ENCODE measurements at regions not wholly inside any gene's neighbourhood (a gene's known extent, or its start where the extent isn't known, plus 50 kb on each side); places are given as distances from the start of the nearest gene placed in this dataset.

GRCh38 chr9:82583524-82583923, 479.4 kb downstream of the RASEF start:
- no peak overlapping the region for H3K4me3 ChIP-seq (ENCODE audit: low read depth, low read length)
- DNase-seq (ENCODE audit: low read depth, low spot score), result no peak
- ChIA-PET CTCF (no interaction called here), POLR2A (no interaction called here)
- TF ChIP-seq, protein P1, sequence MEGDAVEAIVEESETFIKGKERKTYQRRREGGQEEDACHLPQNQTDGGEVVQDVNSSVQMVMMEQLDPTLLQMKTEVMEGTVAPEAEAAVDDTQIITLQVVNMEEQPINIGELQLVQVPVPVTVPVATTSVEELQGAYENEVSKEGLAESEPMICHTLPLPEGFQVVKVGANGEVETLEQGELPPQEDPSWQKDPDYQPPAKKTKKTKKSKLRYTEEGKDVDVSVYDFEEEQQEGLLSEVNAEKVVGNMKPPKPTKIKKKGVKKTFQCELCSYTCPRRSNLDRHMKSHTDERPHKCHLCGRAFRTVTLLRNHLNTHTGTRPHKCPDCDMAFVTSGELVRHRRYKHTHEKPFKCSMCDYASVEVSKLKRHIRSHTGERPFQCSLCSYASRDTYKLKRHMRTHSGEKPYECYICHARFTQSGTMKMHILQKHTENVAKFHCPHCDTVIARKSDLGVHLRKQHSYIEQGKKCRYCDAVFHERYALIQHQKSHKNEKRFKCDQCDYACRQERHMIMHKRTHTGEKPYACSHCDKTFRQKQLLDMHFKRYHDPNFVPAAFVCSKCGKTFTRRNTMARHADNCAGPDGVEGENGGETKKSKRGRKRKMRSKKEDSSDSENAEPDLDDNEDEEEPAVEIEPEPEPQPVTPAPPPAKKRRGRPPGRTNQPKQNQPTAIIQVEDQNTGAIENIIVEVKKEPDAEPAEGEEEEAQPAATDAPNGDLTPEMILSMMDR (IDR thresholded peaks at IDR 0.05; ENCODE audit: insufficient read depth, low read length, missing control alignments), result no peak

DNA sequence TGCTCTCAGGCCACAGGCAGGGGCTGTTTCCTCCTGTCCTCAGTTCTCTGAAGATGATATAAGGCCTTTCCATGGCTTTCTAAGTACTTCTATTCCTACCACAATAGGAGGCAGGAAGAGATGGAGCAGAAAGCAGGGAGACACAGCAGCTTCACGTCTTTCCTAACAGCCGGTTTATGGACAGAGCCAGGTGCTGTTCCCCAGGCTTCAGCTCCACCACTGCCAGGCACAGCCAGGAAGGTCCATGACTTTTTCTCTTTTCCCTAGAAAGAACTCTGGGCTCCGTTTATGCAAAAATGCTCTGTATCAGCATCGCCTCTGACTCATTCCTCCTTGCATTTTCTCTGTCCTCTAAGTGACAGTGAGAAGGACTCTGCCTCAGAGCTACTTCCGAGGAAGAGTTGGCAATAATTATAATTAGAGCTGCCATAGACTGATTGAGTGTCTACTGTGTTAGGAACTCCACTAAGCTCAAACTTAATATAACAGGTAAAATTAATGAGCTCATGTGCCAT, 478.5 kb downstream of the RASEF start:
- ChIA-PET CTCF (no interaction called here), POLR2A (no interaction called here)
- no peak overlapping the region for H3K4me3 ChIP-seq (ENCODE audit: low read depth, low read length)
- DNase-seq (ENCODE audit: low read depth, low spot score), result no peak
- TF ChIP-seq, protein P1 (IDR thresholded peaks at IDR 0.05; ENCODE audit: insufficient read depth, low read length, missing control alignments), result no peak

DNA sequence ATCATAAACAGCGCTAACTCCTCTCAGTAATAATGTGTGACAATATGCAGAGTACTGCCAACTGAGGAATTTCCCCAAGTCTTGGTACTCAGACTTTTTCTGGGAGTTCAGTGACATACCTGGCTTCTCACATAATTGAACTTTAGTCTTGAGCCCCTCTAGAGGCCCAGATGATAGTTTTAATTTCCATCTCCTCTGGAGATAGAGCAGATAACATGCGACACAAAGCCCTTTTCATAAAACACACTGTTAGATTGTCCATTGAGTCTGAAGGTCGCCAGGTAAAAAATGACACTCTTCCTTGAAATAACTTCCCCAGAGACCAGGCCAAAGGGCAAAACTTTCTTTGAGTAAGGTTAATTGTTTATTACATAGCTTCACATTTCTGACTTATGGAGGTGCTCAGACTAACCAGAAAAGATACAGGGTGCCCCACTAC, 476.0 kb downstream of the RASEF start:
- ChIA-PET CTCF (interaction anchor here (1.3 kb wide), 1 partner anchor 20 kb away, joined by 6 read pairs; no protein-coding TSS in a partner anchor), POLR2A (no interaction called here)
- DNase-seq (ENCODE audit: low read depth, low spot score), result no peak
- H3K4me3 ChIP-seq (ENCODE audit: low read depth, low read length), result no peak overlapping the region
- TF ChIP-seq, protein P1 (IDR thresholded peaks at IDR 0.05; ENCODE audit: insufficient read depth, low read length, missing control alignments), result no peak

- TF ChIP-seq, protein P1 (IDR thresholded peaks at IDR 0.05; ENCODE audit: insufficient read depth, low read length, missing control alignments), result no peak
- POLR2A ChIA-PET, result no interaction called here
- CTCF ChIA-PET, result no interaction called here
- H3K4me3 ChIP-seq (ENCODE audit: low read depth, low read length), result no peak overlapping the region
- DNase-seq (ENCODE audit: low read depth, low spot score), result no peak
These were observed 474.4 kb downstream of the RASEF start for GRCh38 chr9:82588301-82589180.

DNA sequence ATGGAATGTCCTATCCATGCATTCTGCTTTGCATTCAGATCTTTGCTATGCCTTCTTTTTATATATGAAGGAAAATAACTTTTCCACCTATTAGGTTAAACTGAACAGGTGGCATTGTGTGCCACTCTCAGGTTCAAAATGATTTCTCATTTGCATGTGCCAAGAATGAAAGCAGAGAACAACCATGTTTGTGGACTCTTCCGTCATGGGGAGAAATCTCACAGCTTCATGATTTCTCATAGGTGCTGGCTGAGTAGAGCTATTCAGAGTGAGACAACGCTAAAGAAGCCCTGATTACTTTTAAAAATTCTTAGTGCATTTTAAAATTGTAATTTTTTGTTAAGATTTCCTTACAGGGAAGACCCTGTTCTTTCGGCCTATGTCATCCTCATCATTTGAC, 472.1 kb downstream of the RASEF start:
- no peak for DNase-seq (ENCODE audit: low read depth, low spot score)
- ChIA-PET CTCF (interaction anchor here (3.3 kb wide), 1 partner anchor 15 kb away, joined by 19 read pairs; no protein-coding TSS in a partner anchor), POLR2A (no interaction called here)
- no peak overlapping the region for H3K4me3 ChIP-seq (ENCODE audit: low read depth, low read length)
- TF ChIP-seq, protein P1 (IDR thresholded peaks at IDR 0.05; ENCODE audit: insufficient read depth, low read length, missing control alignments), result no peak

GRCh38 chr9:82593501-82593900, 469.4 kb downstream of the RASEF start:
- TF ChIP-seq, protein P1 (IDR thresholded peaks at IDR 0.05; ENCODE audit: insufficient read depth, low read length, missing control alignments), result no peak
- no peak for DNase-seq (ENCODE audit: low read depth, low spot score)
- CTCF ChIA-PET, result interaction anchor here (1.3 kb wide), 1 partner anchor 745 kb away, joined by 3 read pairs; no protein-coding TSS in a partner anchor
- no peak overlapping the region for H3K4me3 ChIP-seq (ENCODE audit: low read depth, low read length)
- POLR2A ChIA-PET, result no interaction called here
